Breast epithelium (tissue), 3 donors: ENCODE measurements at regions not wholly inside any gene's neighbourhood (a gene's known extent, or its start where the extent isn't known, plus 50 kb on each side); places are given as distances from the start of the nearest gene placed in this dataset.

Experiments used
- POLR2A ChIP-seq: fragments of 450-650 bp; IDR thresholded peaks from one replicate; pipeline ENCODE4 v1.6.1; 2016; ENCODE audit warnings: antibody characterized with exemption, mild to moderate bottlenecking, moderate library complexity
- POLR2AphosphoS5 ChIP-seq, 3 donors: sonication (generic); formaldehyde crosslinking; IDR thresholded peaks; one replicate each; pipeline ENCODE4 v1.6.1; 2017; ENCODE audit warnings: antibody characterized with exemption in 3 of 3
- TF ChIP-seq, protein P1 (sequence below), 3 donors: fragments of 450-650 bp; IDR thresholded peaks; one replicate each; pipeline ENCODE4 v1.5.1; 2016 to 2017; ENCODE audit warnings: antibody characterized with exemption in 3 of 3, mild to moderate bottlenecking in 3 of 3, moderate library complexity in 3 of 3

DNA sequence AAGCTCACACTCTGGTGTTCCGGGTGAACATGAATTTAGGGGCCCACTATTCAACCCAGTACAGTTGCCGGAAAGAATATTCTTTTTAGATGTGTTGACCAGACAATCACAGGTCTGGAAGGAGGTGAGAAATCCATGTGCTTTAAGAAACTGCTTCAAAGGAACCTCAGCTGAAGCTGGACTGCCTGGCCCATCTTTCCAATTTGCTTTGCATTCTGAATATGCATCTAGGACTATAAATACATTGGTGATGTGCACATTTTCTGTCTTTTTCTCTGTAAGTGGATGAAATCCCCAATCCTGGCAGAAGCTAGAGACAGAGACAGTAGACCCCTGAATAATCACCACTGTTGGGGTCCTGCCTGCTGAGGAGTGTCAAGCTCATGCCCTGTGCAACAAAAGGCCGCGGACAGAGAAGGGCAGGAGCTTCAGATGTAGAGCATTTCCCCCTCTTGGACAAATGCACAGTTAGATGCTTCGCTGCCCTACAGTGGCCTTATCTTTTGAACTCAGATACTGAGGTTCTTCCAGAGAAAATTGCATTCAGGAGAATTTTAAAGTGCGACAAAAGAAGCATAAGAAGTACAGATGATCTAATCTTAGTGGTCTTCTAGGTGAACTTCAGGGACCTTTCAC lies 368.3 kb downstream of the SFMBT2 start:
- TF ChIP-seq, protein P1, sequence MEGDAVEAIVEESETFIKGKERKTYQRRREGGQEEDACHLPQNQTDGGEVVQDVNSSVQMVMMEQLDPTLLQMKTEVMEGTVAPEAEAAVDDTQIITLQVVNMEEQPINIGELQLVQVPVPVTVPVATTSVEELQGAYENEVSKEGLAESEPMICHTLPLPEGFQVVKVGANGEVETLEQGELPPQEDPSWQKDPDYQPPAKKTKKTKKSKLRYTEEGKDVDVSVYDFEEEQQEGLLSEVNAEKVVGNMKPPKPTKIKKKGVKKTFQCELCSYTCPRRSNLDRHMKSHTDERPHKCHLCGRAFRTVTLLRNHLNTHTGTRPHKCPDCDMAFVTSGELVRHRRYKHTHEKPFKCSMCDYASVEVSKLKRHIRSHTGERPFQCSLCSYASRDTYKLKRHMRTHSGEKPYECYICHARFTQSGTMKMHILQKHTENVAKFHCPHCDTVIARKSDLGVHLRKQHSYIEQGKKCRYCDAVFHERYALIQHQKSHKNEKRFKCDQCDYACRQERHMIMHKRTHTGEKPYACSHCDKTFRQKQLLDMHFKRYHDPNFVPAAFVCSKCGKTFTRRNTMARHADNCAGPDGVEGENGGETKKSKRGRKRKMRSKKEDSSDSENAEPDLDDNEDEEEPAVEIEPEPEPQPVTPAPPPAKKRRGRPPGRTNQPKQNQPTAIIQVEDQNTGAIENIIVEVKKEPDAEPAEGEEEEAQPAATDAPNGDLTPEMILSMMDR (IDR thresholded peaks at IDR 0.05) = no peak
- TF ChIP-seq POLR2A (no peak), POLR2AphosphoS5 (IDR thresholded peaks at IDR 0.05) (no peak)
